Mesothelial cell of epicardium (in vitro differentiated cells): ENCODE measurements at regions not wholly inside any gene's neighbourhood (a gene's known extent, or its start where the extent isn't known, plus 50 kb on each side); places are given as distances from the start of the nearest gene placed in this dataset.

ENCODE experiments used
- DNase-seq, 2 experiments: peaks; one replicate each; pipeline ENCODE4 v3.0.0; 2021; ENCODE audit warnings: low spot score in 2 of 2; ENCODE audit not compliant: unreplicated experiment in 2 of 2
- H3K27ac Mint-ChIP-seq: 2 replicates; pipeline ENCODE4 v1.8.0; 2021; ENCODE audit warnings: mixed read lengths
- H3K27me3 Mint-ChIP-seq: 2 replicates; pipeline ENCODE4 v1.8.0; 2021; ENCODE audit warnings: low read depth, mixed read lengths
- H3K36me3 Mint-ChIP-seq: 2 replicates; pipeline ENCODE4 v1.8.0; 2021; ENCODE audit warnings: mixed read lengths
- H3K4me1 Mint-ChIP-seq: 2 replicates; pipeline ENCODE4 v1.8.0; 2021; ENCODE audit warnings: mixed read lengths
- H3K4me3 Mint-ChIP-seq: 2 replicates; pipeline ENCODE4 v1.8.0; 2021; ENCODE audit warnings: mild to moderate bottlenecking, moderate library complexity, mixed read lengths
- H3K9me3 Mint-ChIP-seq: 2 replicates; pipeline ENCODE4 v1.8.0; 2021; ENCODE audit warnings: mixed read lengths
- CTCF ChIP-seq: fragments of 200-600 bp; sonication (generic); IDR thresholded peaks from one replicate; pipeline ENCODE4 v1.5.0; 2021; ENCODE audit warnings: antibody characterized with exemption; ENCODE audit not compliant: unreplicated experiment

GRCh38 chr1:2930913-2931723 lies 90.1 kb upstream of the ACTRT2 start:
- no peak for DNase-seq
- Mint-ChIP-seq H3K4me3 (no peak overlapping the region), H3K27ac (no peak overlapping the region), H3K36me3 (peaks cover 3% of the 10 kb centered on the region), H3K4me1 (no peaks in the 10 kb centered on the region), H3K27me3 (no peaks in the 10 kb centered on the region), H3K9me3 (peaks cover 24% of the 10 kb centered on the region)
- no peak for TF ChIP-seq CTCF

GRCh38 chr1:2931724-2932401 lies 89.4 kb upstream of the ACTRT2 start:
- no peaks in the 10 kb centered on the region for H3K4me1 Mint-ChIP-seq
- no peak for DNase-seq
- H3K9me3 Mint-ChIP-seq: peaks cover 24% of the 10 kb centered on the region
- H3K27me3 Mint-ChIP-seq: no peaks in the 10 kb centered on the region
- no peak overlapping the region for H3K27ac Mint-ChIP-seq
- peaks cover 3% of the 10 kb centered on the region for H3K36me3 Mint-ChIP-seq
- no peak for TF ChIP-seq CTCF
- no peak overlapping the region for H3K4me3 Mint-ChIP-seq

- Mint-ChIP-seq H3K4me1 (no peaks in the 10 kb centered on the region), H3K4me3 (no peak overlapping the region), H3K9me3 (peaks cover 20% of the 10 kb centered on the region), H3K36me3 (peaks cover 3% of the 10 kb centered on the region), H3K27ac (no peak overlapping the region), H3K27me3 (no peaks in the 10 kb centered on the region)
- no peak for TF ChIP-seq CTCF
- DNase-seq: no peak
Observed at GRCh38 chr1:2932671-2933350, 88.5 kb upstream of the ACTRT2 start.

- Mint-ChIP-seq H3K9me3 (peaks cover 25% of the 10 kb centered on the region), H3K4me3 (no peak overlapping the region), H3K4me1 (no peaks in the 10 kb centered on the region), H3K27ac (no peak overlapping the region), H3K36me3 (peaks cover 4% of the 10 kb centered on the region), H3K27me3 (no peaks in the 10 kb centered on the region)
- no peak for TF ChIP-seq CTCF
- no peak for DNase-seq
Observed at GRCh38 chr1:2933431-2934155, 87.7 kb upstream of the ACTRT2 start.

- H3K4me1 Mint-ChIP-seq: no peaks in the 10 kb centered on the region
- no peak overlapping the region for H3K4me3 Mint-ChIP-seq
- H3K9me3 Mint-ChIP-seq: peaks cover 25% of the 10 kb centered on the region
- peaks cover 4% of the 10 kb centered on the region for H3K36me3 Mint-ChIP-seq
- no peaks in the 10 kb centered on the region for H3K27me3 Mint-ChIP-seq
- no peak for DNase-seq
- H3K27ac Mint-ChIP-seq: no peak overlapping the region
- no peak for TF ChIP-seq CTCF
Observed at GRCh38 chr1:2934156-2934540, 87.1 kb upstream of the ACTRT2 start.
